Thymus (tissue), 11 donors: ENCODE measurements at regions not wholly inside any gene's neighbourhood (a gene's known extent, or its start where the extent isn't known, plus 50 kb on each side); places are given as distances from the start of the nearest gene placed in this dataset.
"Not testable (repeated sequence)": the region's sequence is repeated elsewhere in the genome, so short reads cannot be mapped to it uniquely, and the experiment has no call there.

Experiments used
- DNase-seq, 9 donors: peaks; one replicate each; pipeline ENCODE4 v3.0.0-alpha.2; 2013; ENCODE audit warnings: low spot score in 9 of 9, low read depth in 6 of 9, missing footprints in 1 of 9
- H3K27ac ChIP-seq, 2 donors: one replicate each; pipeline ENCODE4 v1.5.1; 2013; ENCODE audit warnings: control low read depth in 1 of 2, low read depth in 1 of 2, low read length in 1 of 2, mild to moderate bottlenecking in 1 of 2, moderate library complexity in 1 of 2
- H3K27me3 ChIP-seq, 2 donors: one replicate each; pipeline ENCODE4 v1.5.1; 2013; ENCODE audit warnings: low read length in 1 of 2; ENCODE audit not compliant: control insufficient read depth in 2 of 2, insufficient read depth in 1 of 2
- H3K36me3 ChIP-seq, 2 donors: one replicate each; pipeline ENCODE4 v1.5.1; 2013; ENCODE audit warnings: low read length in 1 of 2, mild to moderate bottlenecking in 1 of 2, moderate library complexity in 1 of 2; ENCODE audit not compliant: control insufficient read depth in 2 of 2, insufficient read depth in 2 of 2
- H3K4me1 ChIP-seq, 2 donors: one replicate each; pipeline ENCODE4 v1.5.1; 2013; ENCODE audit warnings: low read length in 2 of 2; ENCODE audit not compliant: control insufficient read depth in 2 of 2, insufficient read depth in 2 of 2
- H3K4me3 ChIP-seq, 2 donors: one replicate each; pipeline ENCODE4 v1.5.1; 2013; ENCODE audit warnings: low read length in 2 of 2, control low read depth in 1 of 2, mild to moderate bottlenecking in 1 of 2
- H3K9me3 ChIP-seq, 2 donors: one replicate each; pipeline ENCODE4 v1.5.1; 2013; ENCODE audit warnings: low read length in 1 of 2, mild to moderate bottlenecking in 1 of 2; ENCODE audit not compliant: control insufficient read depth in 2 of 2, insufficient read depth in 1 of 2
- WGBS: extraction: QIAGEN DNeasy Blood & Tissue Kit; methylation state at CpG from one replicate; pipeline ENCODE4 v1.1.7; 2013; 5-methylcytosine and 5-hydroxymethylcytosine counted together
- donor health status: healthy.

GRCh38 chr4:82274700-82275099, 99.1 kb downstream of the HNRNPD start:
- H3K27me3 ChIP-seq, H3K27ac ChIP-seq, H3K36me3 ChIP-seq, H3K9me3 ChIP-seq, H3K4me1 ChIP-seq, DNase-seq, H3K4me3 ChIP-seq: not testable (repeated sequence)
- 32% methylated on average over 7 of the region's 7 CpGs for WGBS

GRCh38 chr4:82272523-82272922, 101.3 kb downstream of the HNRNPD start:
- H3K4me3 ChIP-seq, H3K4me1 ChIP-seq, H3K27me3 ChIP-seq, H3K36me3 ChIP-seq, DNase-seq, H3K27ac ChIP-seq, H3K9me3 ChIP-seq: not testable (repeated sequence)
- WGBS: 98% methylated on average over 4 of the region's 4 CpGs

GRCh38 chr4:82271915-82272480, 101.8 kb downstream of the HNRNPD start:
- not testable (repeated sequence) for H3K27ac ChIP-seq, H3K27me3 ChIP-seq, H3K4me1 ChIP-seq, H3K9me3 ChIP-seq, H3K36me3 ChIP-seq, DNase-seq, H3K4me3 ChIP-seq
- 90% methylated on average over 9 of the region's 9 CpGs for WGBS

DNA sequence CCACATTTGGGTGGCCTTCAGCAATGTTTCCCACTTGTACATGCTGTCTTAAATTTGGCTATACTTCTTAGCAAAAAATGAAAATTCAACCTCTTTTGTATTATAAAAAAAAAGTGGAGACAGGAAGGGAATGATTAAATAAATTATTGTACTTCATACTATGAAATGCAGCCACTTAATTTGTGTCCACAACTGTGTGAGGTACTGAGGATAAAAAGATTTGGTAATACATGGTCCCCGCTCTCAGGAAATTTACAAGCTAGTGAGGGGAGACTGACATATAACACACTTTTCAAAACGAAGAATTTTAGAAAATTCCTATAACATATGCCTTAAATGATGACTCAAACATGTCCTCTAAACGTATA, 105.0 kb downstream of the HNRNPD start:
- Histone ChIP-seq H3K36me3 (no peaks in the 10 kb centered on the region), H3K27ac (no peak overlapping the region), H3K4me1 (peaks cover 0 to 7% of the 10 kb centered on the region in 2 donors), H3K27me3 (no peaks in the 10 kb centered on the region), H3K9me3 (no peaks in the 10 kb centered on the region), H3K4me3 (no peak overlapping the region)
- 77% methylated on average over 3 of the region's 3 CpGs for WGBS
- DNase-seq: no peak

- Histone ChIP-seq H3K4me3 (no peak overlapping the region), H3K9me3 (no peaks in the 10 kb centered on the region), H3K27ac (peak overlapping the region in 1 of 2 donors; percentile 36), H3K27me3 (no peaks in the 10 kb centered on the region), H3K36me3 (no peaks in the 10 kb centered on the region), H3K4me1 (peaks cover 0 to 7% of the 10 kb centered on the region in 2 donors)
- peak in 5 of 9 donors; percentile 26 to 69 (median 38) for DNase-seq
- WGBS: 31% methylated on average over 4 of the region's 4 CpGs
These were observed 105.6 kb downstream of the HNRNPD start for GRCh38 chr4:82268050-82268825.

- H3K27ac ChIP-seq: no peak overlapping the region
- H3K4me1 ChIP-seq: peaks cover 0 to 7% of the 10 kb centered on the region in 2 donors
- no peaks in the 10 kb centered on the region for H3K27me3 ChIP-seq
- 81% methylated on average over 4 of the region's 4 CpGs for WGBS
- no peak for DNase-seq
- no peaks in the 10 kb centered on the region for H3K36me3 ChIP-seq
- H3K4me3 ChIP-seq: no peak overlapping the region
- H3K9me3 ChIP-seq: no peaks in the 10 kb centered on the region
These were observed 106.3 kb downstream of the HNRNPD start for GRCh38 chr4:82267506-82267905.

DNA sequence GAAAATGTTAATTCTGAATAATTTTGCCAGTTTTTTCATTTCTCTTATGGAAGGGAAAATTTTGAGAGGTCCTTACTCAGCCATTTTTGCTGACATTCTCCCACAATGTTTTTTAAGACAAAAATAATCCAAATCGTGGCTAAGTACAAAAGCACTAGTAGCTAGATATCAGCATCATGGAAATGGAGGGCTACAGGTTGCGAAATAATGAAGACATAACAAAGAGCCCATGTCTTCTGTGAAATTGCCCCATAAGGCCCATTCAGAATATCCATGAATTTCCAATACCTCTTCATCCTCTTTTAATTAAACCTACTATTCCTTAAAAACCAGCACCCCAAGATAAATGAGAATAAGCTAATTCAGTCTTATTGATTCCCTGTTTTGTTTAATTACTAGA, 107.4 kb downstream of the HNRNPD start:
- Histone ChIP-seq H3K4me1 (peaks cover 0 to 7% of the 10 kb centered on the region in 2 donors), H3K36me3 (no peaks in the 10 kb centered on the region), H3K4me3 (no peak overlapping the region), H3K27me3 (no peaks in the 10 kb centered on the region), H3K27ac (no peak overlapping the region), H3K9me3 (no peaks in the 10 kb centered on the region)
- 89% methylated on average over 2 of the region's 2 CpGs for WGBS
- no peak for DNase-seq

- H3K27me3 ChIP-seq: no peaks in the 10 kb centered on the region
- no peak for DNase-seq
- WGBS: 97% methylated on average over 2 of the region's 2 CpGs
- H3K36me3 ChIP-seq: no peaks in the 10 kb centered on the region
- H3K4me1 ChIP-seq: no peaks in the 10 kb centered on the region
- H3K4me3 ChIP-seq: no peak overlapping the region
- H3K9me3 ChIP-seq: no peaks in the 10 kb centered on the region
- no peak overlapping the region for H3K27ac ChIP-seq
These were observed 112.7 kb downstream of the HNRNPD start for GRCh38 chr4:82261084-82261483.

DNA sequence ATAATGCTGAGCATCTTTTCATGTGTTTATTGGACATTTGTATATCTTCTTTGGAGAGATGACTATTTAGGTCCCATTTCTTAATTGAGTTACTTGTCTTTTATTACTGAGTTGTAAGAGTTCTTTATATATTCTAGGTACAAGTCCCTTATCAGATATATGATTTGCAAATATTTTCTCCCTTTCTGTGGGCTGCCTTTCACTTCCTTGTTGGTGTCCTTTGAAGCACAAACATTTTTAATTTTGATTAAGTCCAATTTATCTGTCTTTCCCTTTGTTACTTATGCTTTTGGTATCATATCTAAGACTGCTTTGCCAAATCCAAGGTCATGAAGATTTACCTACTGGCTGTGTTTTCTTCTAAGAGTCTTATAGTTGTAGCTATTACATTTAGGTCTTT, 113.2 kb downstream of the HNRNPD start:
- Histone ChIP-seq H3K9me3 (no peaks in the 10 kb centered on the region), H3K27ac (no peak overlapping the region), H3K4me1 (no peaks in the 10 kb centered on the region), H3K4me3 (no peak overlapping the region), H3K36me3 (no peaks in the 10 kb centered on the region), H3K27me3 (no peaks in the 10 kb centered on the region)
- DNase-seq: no peak
